GM18867 (cell line): ENCODE measurements at regions not wholly inside any gene's neighbourhood (a gene's known extent, or its start where the extent isn't known, plus 50 kb on each side); places are given as distances from the start of the nearest gene placed in this dataset.

Experiments used
- ATAC-seq: cut with Tn5 transposase; IDR thresholded peaks from one replicate; pipeline ENCODE4 v1.9.1; 2021; ENCODE audit warnings: mild to moderate bottlenecking, moderate library complexity; ENCODE audit not compliant: unreplicated experiment

DNA sequence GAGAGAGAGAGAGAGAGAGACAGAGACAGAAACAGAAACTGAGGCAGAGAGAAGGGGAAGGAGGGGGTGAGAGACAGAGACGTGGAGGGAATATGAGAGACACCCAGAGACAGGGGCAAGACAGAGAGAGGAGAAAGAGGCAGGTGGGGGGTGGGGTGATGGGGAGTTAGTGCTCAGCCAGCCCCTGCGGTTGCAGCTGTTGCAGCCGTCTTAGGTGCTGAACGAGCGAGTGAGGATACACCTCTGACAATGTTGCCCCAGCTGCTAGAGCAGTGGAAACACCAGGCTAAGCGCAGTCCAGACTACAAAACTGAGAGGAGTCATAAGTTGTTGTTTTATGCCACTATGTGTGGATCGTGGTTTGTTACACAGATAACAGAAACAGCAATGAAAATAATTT lies 328.2 kb upstream of the SHH start:
- no peak for ATAC-seq

DNA sequence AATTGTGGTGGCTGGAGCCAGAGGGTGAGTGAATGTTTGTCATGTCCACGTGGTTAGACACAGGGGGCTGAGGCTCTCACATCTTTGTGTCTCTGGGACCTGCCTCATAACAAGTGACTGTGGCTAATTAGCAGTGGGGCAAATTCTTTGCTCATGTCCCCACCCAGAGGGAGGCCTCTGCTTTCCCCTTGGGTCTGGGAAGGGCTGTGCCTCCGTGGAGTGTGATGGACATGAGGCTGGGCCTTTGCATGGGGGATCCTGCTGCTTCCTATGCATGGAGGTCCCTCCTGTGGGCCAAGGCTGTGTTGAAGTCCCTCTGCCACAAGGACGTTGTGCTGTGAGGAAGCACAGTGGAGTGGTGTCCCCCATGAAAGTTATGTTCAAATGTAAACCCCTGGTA lies 327.4 kb upstream of the SHH start:
- ATAC-seq, result no peak

GRCh38 chr7:156139112-156139511 lies 326.8 kb upstream of the SHH start:
- no peak for ATAC-seq

GRCh38 chr7:156131881-156132280 lies 319.6 kb upstream of the SHH start:
- ATAC-seq, result no peak

GRCh38 chr7:156129522-156129921 lies 317.3 kb upstream of the SHH start:
- ATAC-seq, result no peak

DNA sequence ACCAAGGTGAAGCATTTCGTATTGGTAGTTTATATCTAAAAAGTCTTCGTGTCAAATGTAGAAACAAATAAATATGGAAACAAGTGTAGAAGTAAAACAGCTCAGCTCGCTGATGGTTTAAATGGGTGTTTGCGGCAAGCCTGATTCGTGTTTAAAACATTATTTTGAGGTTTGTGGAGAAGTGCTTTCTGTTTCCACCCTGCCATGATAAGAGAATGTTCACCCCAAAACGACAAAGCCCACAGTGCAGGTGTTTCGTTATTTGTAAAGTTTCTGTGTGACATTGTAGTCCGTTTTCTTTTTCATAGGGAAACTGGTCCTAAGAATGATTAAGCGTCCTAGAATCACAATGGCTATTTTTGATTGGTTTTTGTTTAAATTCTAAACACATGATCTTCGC lies 316.2 kb upstream of the SHH start:
- no peak for ATAC-seq

GRCh38 chr7:156127166-156128134 lies 315.2 kb upstream of the SHH start:
- ATAC-seq, result no peak

GRCh38 chr7:156125841-156126730 lies 313.8 kb upstream of the SHH start:
- no peak for ATAC-seq

- no peak for ATAC-seq
Observed at GRCh38 chr7:156124356-156124755, 312.1 kb upstream of the SHH start.

GRCh38 chr7:156123362-156123761 lies 311.1 kb upstream of the SHH start:
- ATAC-seq, result no peak

DNA sequence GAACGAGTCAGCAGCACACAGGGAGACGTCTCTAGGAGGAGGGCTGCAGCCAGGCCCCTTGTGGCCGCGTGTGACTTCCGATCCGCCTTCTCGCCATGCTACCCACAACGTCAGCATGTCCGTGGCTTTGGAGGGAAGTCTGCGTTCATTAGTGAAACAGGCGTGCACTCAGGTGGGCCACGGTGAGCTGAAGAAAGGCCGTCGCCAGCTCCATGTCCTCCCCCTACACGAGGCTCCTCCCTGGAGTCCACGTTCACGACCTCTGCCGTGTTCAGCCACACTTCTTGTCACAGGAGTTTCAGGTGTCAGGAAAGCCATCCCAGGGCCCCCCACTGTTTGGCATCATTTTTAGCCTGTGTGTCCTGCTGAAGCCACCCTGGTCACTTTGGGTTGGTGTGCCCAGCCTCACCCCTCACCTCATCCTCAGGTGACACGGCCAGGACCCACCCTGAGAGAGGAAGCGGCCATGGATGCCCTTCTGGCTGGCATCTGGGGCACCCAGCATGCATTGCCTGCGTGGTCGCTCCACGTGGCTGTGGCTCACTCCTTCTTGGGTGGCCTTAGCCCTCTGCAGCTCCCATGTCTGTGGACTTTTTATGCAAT lies 310.6 kb upstream of the SHH start:
- ATAC-seq, result no peak

GRCh38 chr7:156121956-156122355 lies 309.7 kb upstream of the SHH start:
- ATAC-seq, result no peak

GRCh38 chr7:156121434-156121833 lies 309.2 kb upstream of the SHH start:
- no peak for ATAC-seq

- ATAC-seq, result no peak
Observed at GRCh38 chr7:156120552-156120951, 308.3 kb upstream of the SHH start.

DNA sequence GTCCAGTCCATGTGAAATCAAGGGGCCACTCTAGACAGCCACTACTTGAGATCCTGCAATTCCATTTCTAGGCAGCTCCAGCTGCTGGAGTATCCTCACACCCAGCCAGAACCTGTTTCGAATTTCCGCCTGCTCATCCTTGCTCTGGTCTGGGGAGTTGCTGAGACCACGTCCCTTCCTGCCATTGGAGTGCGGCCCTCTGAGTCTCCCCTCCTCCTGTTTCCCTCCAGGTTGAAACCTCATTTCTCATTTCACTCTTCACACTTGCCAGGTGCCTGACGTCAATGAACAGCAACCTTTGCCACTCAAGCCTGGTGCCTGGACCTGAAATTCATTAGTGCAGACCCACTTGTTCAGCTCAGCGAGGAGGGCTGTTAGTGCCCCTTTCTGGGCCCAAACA lies 307.5 kb upstream of the SHH start:
- no peak for ATAC-seq

GRCh38 chr7:156118248-156118645 lies 306.0 kb upstream of the SHH start:
- no peak for ATAC-seq

DNA sequence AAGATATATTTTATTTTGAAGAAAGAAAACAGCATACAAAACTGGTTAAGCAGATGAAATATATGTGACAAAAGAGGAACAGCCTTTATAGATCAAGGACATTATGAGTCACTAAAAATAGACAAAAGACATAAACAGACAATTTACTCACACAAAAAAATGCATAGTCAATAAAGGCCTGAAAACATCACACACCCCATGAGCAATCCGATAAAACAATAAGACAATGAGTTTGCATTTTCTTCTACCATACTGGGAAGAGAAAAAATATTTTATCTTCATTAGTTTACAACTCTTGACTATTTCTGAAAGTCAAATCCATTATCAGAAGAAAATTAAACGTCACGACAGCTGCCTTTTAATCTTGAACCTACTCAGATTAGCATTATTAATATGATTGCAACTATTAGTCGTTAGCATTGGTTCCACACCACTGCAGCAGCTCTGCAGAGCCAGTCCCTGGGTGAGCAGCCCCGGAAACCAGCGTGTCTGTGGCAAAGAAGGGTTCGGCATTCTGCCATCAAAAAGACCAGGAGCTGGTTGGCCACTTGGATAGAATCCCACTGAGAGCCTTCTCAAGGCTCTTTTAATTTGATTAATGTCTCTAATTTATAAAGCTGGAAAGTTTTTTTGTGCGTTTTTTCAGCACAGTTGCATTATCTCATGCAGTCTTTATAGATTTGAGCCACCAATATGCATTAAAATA lies 305.4 kb upstream of the SHH start:
- no peak for ATAC-seq

DNA sequence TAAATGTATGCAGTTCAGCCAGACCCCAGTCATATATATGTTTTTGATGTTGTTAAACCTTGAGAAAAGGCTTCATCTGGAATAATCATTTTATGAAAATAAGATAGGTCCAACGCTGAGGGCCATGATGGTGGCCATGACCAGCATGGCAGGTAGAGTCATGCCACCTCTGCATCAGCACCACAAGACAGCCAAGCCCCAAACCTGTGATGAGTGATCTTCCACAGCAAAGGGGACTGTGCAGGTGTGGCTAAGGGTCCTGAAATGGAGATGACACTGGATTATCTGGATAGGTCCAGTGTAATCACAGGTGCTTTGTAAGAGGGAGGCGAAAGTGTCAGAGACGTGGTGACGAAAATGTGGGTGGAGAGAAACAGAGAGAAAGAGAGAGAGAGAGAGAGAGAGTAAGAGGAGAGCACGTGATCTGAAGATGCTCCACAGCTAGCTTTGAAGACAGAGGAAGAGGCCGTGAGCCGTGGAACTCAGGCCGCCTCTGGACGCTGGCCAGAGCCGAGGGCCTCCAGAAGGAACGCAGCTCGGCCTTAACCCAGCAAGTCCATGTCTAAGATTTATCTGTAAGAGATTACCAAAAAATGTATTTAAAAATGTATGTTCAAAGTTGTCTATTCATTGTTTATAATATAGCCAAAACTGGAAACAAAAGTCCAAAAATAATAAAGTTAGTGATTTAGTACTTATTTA lies 304.4 kb upstream of the SHH start:
- ATAC-seq, result no peak

DNA sequence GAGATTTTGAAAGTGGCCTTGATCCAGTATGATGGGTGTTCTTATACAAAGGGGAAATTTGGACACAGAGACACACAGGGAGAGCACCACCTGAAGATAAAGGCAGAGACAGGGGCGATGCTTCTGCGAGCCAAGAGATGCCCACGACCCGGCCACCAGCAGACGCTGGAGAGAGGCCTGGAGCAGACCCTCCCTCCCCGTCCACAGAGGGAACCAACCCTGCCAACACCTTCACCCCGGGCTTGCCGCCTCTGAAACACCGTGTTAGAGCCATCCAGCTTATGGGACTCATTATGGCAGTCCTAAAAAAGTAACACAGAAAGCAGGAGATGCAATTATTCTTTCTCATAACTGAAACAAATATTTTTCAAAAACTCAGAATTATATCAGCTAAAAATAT lies 303.3 kb upstream of the SHH start:
- no peak for ATAC-seq

- no peak for ATAC-seq
Observed at GRCh38 chr7:156113731-156114130, 301.5 kb upstream of the SHH start.
